Transverse colon (tissue), 4 donors: ENCODE measurements at regions not wholly inside any gene's neighbourhood (a gene's known extent, or its start where the extent isn't known, plus 50 kb on each side); places are given as distances from the start of the nearest gene placed in this dataset.

Experiments
- CTCF ChIP-seq, 5 experiments: fragments of 200-600 bp in 3 of 5; fragments of 450-650 bp in 2 of 5; sonication (generic) in 3 of 5; IDR thresholded peaks; 1 replicate in 2 of 5; 2 replicates in 3 of 5; pipeline ENCODE4 v1.5.1; 2016 to 2017; ENCODE audit warnings: antibody characterized with exemption in 5 of 5, inconsistent platforms in 3 of 5, mild to moderate bottlenecking in 2 of 5, moderate library complexity in 1 of 5
- POLR2AphosphoS5 ChIP-seq, 3 donors: sonication (generic); formaldehyde crosslinking; IDR thresholded peaks; one replicate each; pipeline ENCODE4 v1.6.1; 2016; ENCODE audit warnings: antibody characterized with exemption in 3 of 3

DNA sequence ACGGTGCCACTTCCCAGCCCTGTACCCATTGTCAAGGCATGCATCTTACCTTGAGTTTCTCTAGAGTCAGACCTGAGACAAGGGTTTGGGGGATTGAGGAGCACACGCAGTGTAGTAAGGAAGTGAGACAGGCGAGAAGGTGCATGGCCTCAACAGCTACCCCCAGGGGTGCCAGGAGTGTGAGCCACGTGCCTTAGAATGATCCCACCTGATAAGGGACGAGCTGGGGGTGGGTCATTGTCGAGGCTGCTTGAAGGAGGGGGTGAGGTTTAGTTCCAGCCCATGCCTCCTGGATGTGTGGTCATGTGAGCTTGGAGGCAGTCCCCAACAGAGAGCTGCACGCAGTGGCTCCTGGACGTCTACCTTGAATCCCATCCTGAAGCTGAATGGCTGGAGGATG, 320.5 kb downstream of the VRK1 start:
- TF ChIP-seq CTCF (IDR thresholded peaks at IDR 0.05) (no peak), POLR2AphosphoS5 (IDR thresholded peaks at IDR 0.05) (no peak)
